ENCODE measurements at regions not wholly inside any gene's neighbourhood (a gene's known extent, or its start where the extent isn't known, plus 50 kb on each side); places are given as distances from the start of the nearest gene placed in this dataset.

GRCh38 chr3:193825617-193826016, 232.6 kb downstream of the OPA1 start:
- no peak for TF ChIP-seq POLR2A (IDR thresholded peaks at IDR 0.05)
- TF ChIP-seq, protein P1, sequence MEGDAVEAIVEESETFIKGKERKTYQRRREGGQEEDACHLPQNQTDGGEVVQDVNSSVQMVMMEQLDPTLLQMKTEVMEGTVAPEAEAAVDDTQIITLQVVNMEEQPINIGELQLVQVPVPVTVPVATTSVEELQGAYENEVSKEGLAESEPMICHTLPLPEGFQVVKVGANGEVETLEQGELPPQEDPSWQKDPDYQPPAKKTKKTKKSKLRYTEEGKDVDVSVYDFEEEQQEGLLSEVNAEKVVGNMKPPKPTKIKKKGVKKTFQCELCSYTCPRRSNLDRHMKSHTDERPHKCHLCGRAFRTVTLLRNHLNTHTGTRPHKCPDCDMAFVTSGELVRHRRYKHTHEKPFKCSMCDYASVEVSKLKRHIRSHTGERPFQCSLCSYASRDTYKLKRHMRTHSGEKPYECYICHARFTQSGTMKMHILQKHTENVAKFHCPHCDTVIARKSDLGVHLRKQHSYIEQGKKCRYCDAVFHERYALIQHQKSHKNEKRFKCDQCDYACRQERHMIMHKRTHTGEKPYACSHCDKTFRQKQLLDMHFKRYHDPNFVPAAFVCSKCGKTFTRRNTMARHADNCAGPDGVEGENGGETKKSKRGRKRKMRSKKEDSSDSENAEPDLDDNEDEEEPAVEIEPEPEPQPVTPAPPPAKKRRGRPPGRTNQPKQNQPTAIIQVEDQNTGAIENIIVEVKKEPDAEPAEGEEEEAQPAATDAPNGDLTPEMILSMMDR (IDR thresholded peaks at IDR 0.05), result no peak

All from adrenal gland (tissue), 5 donors.